Omental fat pad (tissue), 3 donors: ENCODE measurements at regions not wholly inside any gene's neighbourhood (a gene's known extent, or its start where the extent isn't known, plus 50 kb on each side); places are given as distances from the start of the nearest gene placed in this dataset.

Experiments
- ATAC-seq: fragments of 150-250 bp; one replicate; pipeline ENCODE4 v1.9.1; 2016; ENCODE audit warnings: mild to moderate bottlenecking, moderate library complexity; ENCODE audit not compliant: low FRiP score
- DNase-seq: peaks from one replicate; pipeline ENCODE4 v3.0.0-alpha.2; 2019; ENCODE audit warnings: low spot score
- CTCF ChIP-seq, 3 donors: fragments of 450-650 bp; IDR thresholded peaks; one replicate each; pipeline ENCODE4 v1.5.1; 2016 to 2017; ENCODE audit warnings: antibody characterized with exemption in 3 of 3, mild to moderate bottlenecking in 3 of 3, moderate library complexity in 2 of 3

- ATAC-seq (no peak), DNase-seq (no peak)
Observed at GRCh38 chr3:74436184-74436583, 178.3 kb downstream of the CNTN3 start.

GRCh38 chr3:74435631-74436030, 178.8 kb downstream of the CNTN3 start:
- ATAC-seq (no peak), DNase-seq (no peak)
- no peak for TF ChIP-seq CTCF (IDR thresholded peaks at IDR 0.05)

More at GRCh38 chr3:74436184-74436583, 178.3 kb downstream of the CNTN3 start:
- no peak for TF ChIP-seq CTCF (IDR thresholded peaks at IDR 0.05)

- no peak for TF ChIP-seq CTCF (IDR thresholded peaks at IDR 0.05)
- ATAC-seq (no peak), DNase-seq (no peak)
Observed at GRCh38 chr3:74434406-74434805, 180.1 kb downstream of the CNTN3 start.

- no peak for TF ChIP-seq CTCF (IDR thresholded peaks at IDR 0.05)
- DNase-seq (no peak), ATAC-seq (no peak)
Observed at GRCh38 chr3:74426571-74426970, 187.9 kb downstream of the CNTN3 start.

- no peak for ATAC-seq
- TF ChIP-seq CTCF (IDR thresholded peaks at IDR 0.05) = no peak
- no peak for DNase-seq
Observed at GRCh38 chr3:74423867-74424266, 190.6 kb downstream of the CNTN3 start.

- no peak for DNase-seq
- TF ChIP-seq CTCF (IDR thresholded peaks at IDR 0.05) = no peak
- no peak for ATAC-seq
Observed at GRCh38 chr3:74420538-74421124, 193.8 kb downstream of the CNTN3 start.

- DNase-seq = no peak
- no peak for ATAC-seq
- no peak for TF ChIP-seq CTCF (IDR thresholded peaks at IDR 0.05)
Observed at GRCh38 chr3:74415731-74416130, 198.7 kb downstream of the CNTN3 start.
